WTC11 (cell line): ENCODE measurements at regions not wholly inside any gene's neighbourhood (a gene's known extent, or its start where the extent isn't known, plus 50 kb on each side); places are given as distances from the start of the nearest gene placed in this dataset.

Source experiments
- ATAC-seq: fragments of 200-7000 bp; cut with Tn5 transposase; 2 replicates; pipeline ENCODE4 v1.10.0; 2021; ENCODE audit warnings: mild to moderate bottlenecking, moderate library complexity
- CTCF ChIA-PET: fragments of 300-600 bp; sonication (Branson Sonifier 250); formaldehyde crosslinking; loops from one replicate; lab custom pipeline; 2021; ENCODE audit warnings: antibody characterized with exemption; lab: Charles Lee
- POLR2A ChIA-PET: fragments of 350-600 bp; sonication (Branson Sonifier 250); formaldehyde crosslinking; loops from one replicate; lab custom pipeline; 2021; ENCODE audit warnings: antibody characterized with exemption; lab: Charles Lee
- DNase-seq: peaks from one replicate; pipeline ENCODE4 v3.0.0; 2021; ENCODE audit warnings: low spot score
- H3K27ac Mint-ChIP-seq: 2 replicates; pipeline ENCODE4 v1.8.0; 2021; ENCODE audit warnings: mixed read lengths
- H3K27me3 Mint-ChIP-seq: 2 replicates; pipeline ENCODE4 v1.8.0; 2021; ENCODE audit warnings: low read depth, mild to moderate bottlenecking, moderate library complexity, mixed read lengths
- H3K36me3 Mint-ChIP-seq: 2 replicates; pipeline ENCODE4 v1.8.0; 2021; ENCODE audit warnings: mixed read lengths
- H3K4me1 Mint-ChIP-seq: 2 replicates; pipeline ENCODE4 v1.8.0; 2022; ENCODE audit warnings: mixed read lengths
- H3K4me3 Mint-ChIP-seq: 2 replicates; pipeline ENCODE4 v1.8.0; 2021; ENCODE audit warnings: mild to moderate bottlenecking, moderate library complexity, mixed read lengths
- H3K9me3 Mint-ChIP-seq: 2 replicates; pipeline ENCODE4 v1.8.0; 2021; ENCODE audit warnings: mixed read lengths
- ETV6 ChIP-seq: sonication (generic); formaldehyde crosslinking; IDR thresholded peaks from 2 replicates; pipeline ENCODE4 v1.8.1; 2022; ENCODE audit warnings: mild to moderate bottlenecking, missing genetic modification reagents
- JAZF1 ChIP-seq: fragments of 250-450 bp; sonication (Bioruptor Pico); IDR thresholded peaks from 2 replicates; pipeline ENCODE4 v1.9.0; 2021; ENCODE audit warnings: moderate library complexity, mild to moderate bottlenecking, inconsistent platforms
- NFYB ChIP-seq: sonication (generic); formaldehyde crosslinking; conservative IDR thresholded peaks from 2 replicates; pipeline ENCODE4 v1.8.0; 2022; ENCODE audit warnings: low read depth, missing genetic modification reagents
- NR1H2 ChIP-seq: sonication (generic); formaldehyde crosslinking; IDR thresholded peaks from 2 replicates; pipeline ENCODE4 v1.9.0; 2021; ENCODE audit warnings: mild to moderate bottlenecking, moderate library complexity, missing genetic modification reagents
- NR3C1 ChIP-seq: sonication (generic); formaldehyde crosslinking; conservative IDR thresholded peaks from 2 replicates; pipeline ENCODE4 v1.8.1; 2023; ENCODE audit warnings: low read depth, mild to moderate bottlenecking, missing genetic modification reagents
- PREB ChIP-seq: sonication (generic); formaldehyde crosslinking; IDR thresholded peaks from 2 replicates; pipeline ENCODE4 v1.8.1; 2022; ENCODE audit warnings: mild to moderate bottlenecking, missing genetic modification reagents, moderate library complexity, borderline replicate concordance
- ZBTB21 ChIP-seq: sonication (generic); formaldehyde crosslinking; IDR thresholded peaks from 2 replicates; pipeline ENCODE4 v1.8.1; 2023; ENCODE audit warnings: mild to moderate bottlenecking, missing genetic modification reagents, borderline replicate concordance
- ZNF219 ChIP-seq: sonication (generic); formaldehyde crosslinking; IDR thresholded peaks from 2 replicates; pipeline ENCODE4 v1.8.0; 2023; ENCODE audit warnings: missing genetic modification reagents, mild to moderate bottlenecking, borderline replicate concordance
- TF ChIP-seq, protein P1 (sequence below): sonication (generic); formaldehyde crosslinking; IDR thresholded peaks from 2 replicates; pipeline ENCODE4 v1.8.0; 2023; ENCODE audit warnings: mild to moderate bottlenecking, missing genetic modification reagents
- TF ChIP-seq, protein P2 (sequence below): sonication (generic); formaldehyde crosslinking; IDR thresholded peaks from 2 replicates; pipeline ENCODE4 v1.8.0; 2023; ENCODE audit warnings: missing genetic modification reagents
- TF ChIP-seq, protein P3 (sequence below): sonication (generic); formaldehyde crosslinking; conservative IDR thresholded peaks from 2 replicates; pipeline ENCODE4 v1.8.1; 2022; ENCODE audit warnings: mild to moderate bottlenecking, missing genetic modification reagents
- TF ChIP-seq, protein P4 (sequence below): sonication (generic); formaldehyde crosslinking; conservative IDR thresholded peaks from 2 replicates; pipeline ENCODE4 v1.8.1; 2023; ENCODE audit warnings: mild to moderate bottlenecking, low read depth, missing genetic modification reagents, moderate library complexity
- TF ChIP-seq, protein P5 (sequence below): sonication (generic); formaldehyde crosslinking; IDR thresholded peaks from 2 replicates; pipeline ENCODE4 v1.8.1; 2023; ENCODE audit warnings: mild to moderate bottlenecking, missing genetic modification reagents, moderate library complexity
- TF ChIP-seq, protein P6 (sequence below): sonication (generic); formaldehyde crosslinking; IDR thresholded peaks from 2 replicates; pipeline ENCODE4 v1.8.0; 2023; ENCODE audit warnings: missing genetic modification reagents, mild to moderate bottlenecking, borderline replicate concordance
- TF ChIP-seq, protein P7 (sequence below): sonication (generic); formaldehyde crosslinking; IDR thresholded peaks from 2 replicates; pipeline ENCODE4 v1.8.1; 2022; ENCODE audit warnings: mild to moderate bottlenecking, moderate library complexity, missing genetic modification reagents

DNA sequence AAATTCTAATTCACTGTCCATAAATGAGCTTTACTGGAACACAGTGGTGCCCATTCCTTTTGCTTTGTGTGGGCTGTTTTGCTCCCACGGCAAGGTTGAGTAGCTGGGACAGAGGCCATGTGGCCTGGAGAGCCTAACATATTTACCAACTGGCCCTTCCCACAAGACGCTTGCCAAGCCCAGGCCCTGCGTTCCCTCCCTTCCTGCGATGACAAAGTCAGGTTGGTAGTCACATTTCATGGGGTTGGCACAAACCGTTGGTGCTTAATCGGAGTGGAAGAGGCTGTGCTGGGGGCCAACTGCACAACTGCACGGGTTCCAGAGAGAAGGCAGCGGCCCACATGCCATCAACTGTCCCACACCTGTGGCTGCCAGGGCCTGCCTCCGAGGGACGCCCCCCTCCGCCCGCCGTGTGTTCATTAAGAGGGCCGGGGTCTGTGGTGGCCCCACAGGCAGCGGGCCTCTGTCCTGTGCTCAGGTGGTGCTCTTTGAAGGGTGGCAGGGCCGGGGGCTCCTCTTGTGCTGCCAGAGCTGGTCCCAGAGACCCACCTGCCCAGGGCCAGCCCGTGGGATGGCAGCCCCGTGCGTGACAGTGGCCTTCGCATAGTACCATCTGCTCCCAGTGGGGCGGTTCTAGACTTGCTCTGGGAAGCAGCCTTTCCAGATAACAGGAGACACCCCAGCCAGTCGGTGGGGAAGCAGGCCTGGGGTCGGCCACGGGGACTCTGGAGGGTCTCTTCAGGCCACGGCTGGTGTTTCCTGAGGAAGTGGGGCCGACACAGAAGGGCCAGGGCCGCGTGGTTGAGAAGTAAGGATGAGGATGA, 81.5 kb upstream of the CLDN5 start:
- POLR2A ChIA-PET: no interaction called here
- no peak for ATAC-seq
- Mint-ChIP-seq H3K27me3 (no peaks in the 10 kb centered on the region), H3K36me3 (no peaks in the 10 kb centered on the region), H3K27ac (no peak overlapping the region), H3K4me3 (no peak overlapping the region), H3K9me3 (no peaks in the 10 kb centered on the region), H3K4me1 (peaks cover 22% of the 10 kb centered on the region)
- no peak for DNase-seq
- CTCF ChIA-PET: interaction anchor here (0.8 to 1.1 kb wide), 3 partner anchors 29 to 90 kb away, joined by 3 read pairs; no protein-coding TSS in a partner anchor
- TF ChIP-seq, protein P1, sequence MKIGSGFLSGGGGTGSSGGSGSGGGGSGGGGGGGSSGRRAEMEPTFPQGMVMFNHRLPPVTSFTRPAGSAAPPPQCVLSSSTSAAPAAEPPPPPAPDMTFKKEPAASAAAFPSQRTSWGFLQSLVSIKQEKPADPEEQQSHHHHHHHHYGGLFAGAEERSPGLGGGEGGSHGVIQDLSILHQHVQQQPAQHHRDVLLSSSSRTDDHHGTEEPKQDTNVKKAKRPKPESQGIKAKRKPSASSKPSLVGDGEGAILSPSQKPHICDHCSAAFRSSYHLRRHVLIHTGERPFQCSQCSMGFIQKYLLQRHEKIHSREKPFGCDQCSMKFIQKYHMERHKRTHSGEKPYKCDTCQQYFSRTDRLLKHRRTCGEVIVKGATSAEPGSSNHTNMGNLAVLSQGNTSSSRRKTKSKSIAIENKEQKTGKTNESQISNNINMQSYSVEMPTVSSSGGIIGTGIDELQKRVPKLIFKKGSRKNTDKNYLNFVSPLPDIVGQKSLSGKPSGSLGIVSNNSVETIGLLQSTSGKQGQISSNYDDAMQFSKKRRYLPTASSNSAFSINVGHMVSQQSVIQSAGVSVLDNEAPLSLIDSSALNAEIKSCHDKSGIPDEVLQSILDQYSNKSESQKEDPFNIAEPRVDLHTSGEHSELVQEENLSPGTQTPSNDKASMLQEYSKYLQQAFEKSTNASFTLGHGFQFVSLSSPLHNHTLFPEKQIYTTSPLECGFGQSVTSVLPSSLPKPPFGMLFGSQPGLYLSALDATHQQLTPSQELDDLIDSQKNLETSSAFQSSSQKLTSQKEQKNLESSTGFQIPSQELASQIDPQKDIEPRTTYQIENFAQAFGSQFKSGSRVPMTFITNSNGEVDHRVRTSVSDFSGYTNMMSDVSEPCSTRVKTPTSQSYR (CRISPR knock-in tag): no peak
- TF ChIP-seq, protein P2, sequence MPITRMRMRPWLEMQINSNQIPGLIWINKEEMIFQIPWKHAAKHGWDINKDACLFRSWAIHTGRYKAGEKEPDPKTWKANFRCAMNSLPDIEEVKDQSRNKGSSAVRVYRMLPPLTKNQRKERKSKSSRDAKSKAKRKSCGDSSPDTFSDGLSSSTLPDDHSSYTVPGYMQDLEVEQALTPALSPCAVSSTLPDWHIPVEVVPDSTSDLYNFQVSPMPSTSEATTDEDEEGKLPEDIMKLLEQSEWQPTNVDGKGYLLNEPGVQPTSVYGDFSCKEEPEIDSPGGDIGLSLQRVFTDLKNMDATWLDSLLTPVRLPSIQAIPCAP (CRISPR knock-in tag): no peak
- TF ChIP-seq PREB (CRISPR knock-in tag) (no peak), NFYB (no peak), NR3C1 (no peak), ZBTB21 (no peak), NR1H2 (CRISPR knock-in tag) (no peak)
- TF ChIP-seq, protein P3, sequence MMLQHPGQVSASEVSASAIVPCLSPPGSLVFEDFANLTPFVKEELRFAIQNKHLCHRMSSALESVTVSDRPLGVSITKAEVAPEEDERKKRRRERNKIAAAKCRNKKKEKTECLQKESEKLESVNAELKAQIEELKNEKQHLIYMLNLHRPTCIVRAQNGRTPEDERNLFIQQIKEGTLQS (CRISPR knock-in tag): no peak
- TF ChIP-seq, protein P4, sequence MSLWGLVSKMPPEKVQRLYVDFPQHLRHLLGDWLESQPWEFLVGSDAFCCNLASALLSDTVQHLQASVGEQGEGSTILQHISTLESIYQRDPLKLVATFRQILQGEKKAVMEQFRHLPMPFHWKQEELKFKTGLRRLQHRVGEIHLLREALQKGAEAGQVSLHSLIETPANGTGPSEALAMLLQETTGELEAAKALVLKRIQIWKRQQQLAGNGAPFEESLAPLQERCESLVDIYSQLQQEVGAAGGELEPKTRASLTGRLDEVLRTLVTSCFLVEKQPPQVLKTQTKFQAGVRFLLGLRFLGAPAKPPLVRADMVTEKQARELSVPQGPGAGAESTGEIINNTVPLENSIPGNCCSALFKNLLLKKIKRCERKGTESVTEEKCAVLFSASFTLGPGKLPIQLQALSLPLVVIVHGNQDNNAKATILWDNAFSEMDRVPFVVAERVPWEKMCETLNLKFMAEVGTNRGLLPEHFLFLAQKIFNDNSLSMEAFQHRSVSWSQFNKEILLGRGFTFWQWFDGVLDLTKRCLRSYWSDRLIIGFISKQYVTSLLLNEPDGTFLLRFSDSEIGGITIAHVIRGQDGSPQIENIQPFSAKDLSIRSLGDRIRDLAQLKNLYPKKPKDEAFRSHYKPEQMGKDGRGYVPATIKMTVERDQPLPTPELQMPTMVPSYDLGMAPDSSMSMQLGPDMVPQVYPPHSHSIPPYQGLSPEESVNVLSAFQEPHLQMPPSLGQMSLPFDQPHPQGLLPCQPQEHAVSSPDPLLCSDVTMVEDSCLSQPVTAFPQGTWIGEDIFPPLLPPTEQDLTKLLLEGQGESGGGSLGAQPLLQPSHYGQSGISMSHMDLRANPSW (CRISPR knock-in tag): no peak

- ChIA-PET CTCF (interaction anchor here (0.8 to 2.5 kb wide), 10 partner anchors 9 to 124 kb away, joined by 3 to 23 read pairs (median 4); no protein-coding TSS in a partner anchor), POLR2A (no interaction called here)
- Mint-ChIP-seq H3K4me3 (no peak overlapping the region), H3K27ac (no peak overlapping the region), H3K36me3 (no peaks in the 10 kb centered on the region), H3K4me1 (peaks cover 28% of the 10 kb centered on the region), H3K9me3 (no peaks in the 10 kb centered on the region), H3K27me3 (no peaks in the 10 kb centered on the region)
- no peak for DNase-seq
- no peak for ATAC-seq
- TF ChIP-seq JAZF1 (no peak), ZBTB21 (no peak), ZNF219 (CRISPR knock-in tag) (no peak), ETV6 (no peak)
- TF ChIP-seq, protein P5, sequence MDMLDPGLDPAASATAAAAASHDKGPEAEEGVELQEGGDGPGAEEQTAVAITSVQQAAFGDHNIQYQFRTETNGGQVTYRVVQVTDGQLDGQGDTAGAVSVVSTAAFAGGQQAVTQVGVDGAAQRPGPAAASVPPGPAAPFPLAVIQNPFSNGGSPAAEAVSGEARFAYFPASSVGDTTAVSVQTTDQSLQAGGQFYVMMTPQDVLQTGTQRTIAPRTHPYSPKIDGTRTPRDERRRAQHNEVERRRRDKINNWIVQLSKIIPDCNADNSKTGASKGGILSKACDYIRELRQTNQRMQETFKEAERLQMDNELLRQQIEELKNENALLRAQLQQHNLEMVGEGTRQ (CRISPR knock-in tag): no peak
- TF ChIP-seq, protein P3 (CRISPR knock-in tag): no peak
- TF ChIP-seq, protein P6, sequence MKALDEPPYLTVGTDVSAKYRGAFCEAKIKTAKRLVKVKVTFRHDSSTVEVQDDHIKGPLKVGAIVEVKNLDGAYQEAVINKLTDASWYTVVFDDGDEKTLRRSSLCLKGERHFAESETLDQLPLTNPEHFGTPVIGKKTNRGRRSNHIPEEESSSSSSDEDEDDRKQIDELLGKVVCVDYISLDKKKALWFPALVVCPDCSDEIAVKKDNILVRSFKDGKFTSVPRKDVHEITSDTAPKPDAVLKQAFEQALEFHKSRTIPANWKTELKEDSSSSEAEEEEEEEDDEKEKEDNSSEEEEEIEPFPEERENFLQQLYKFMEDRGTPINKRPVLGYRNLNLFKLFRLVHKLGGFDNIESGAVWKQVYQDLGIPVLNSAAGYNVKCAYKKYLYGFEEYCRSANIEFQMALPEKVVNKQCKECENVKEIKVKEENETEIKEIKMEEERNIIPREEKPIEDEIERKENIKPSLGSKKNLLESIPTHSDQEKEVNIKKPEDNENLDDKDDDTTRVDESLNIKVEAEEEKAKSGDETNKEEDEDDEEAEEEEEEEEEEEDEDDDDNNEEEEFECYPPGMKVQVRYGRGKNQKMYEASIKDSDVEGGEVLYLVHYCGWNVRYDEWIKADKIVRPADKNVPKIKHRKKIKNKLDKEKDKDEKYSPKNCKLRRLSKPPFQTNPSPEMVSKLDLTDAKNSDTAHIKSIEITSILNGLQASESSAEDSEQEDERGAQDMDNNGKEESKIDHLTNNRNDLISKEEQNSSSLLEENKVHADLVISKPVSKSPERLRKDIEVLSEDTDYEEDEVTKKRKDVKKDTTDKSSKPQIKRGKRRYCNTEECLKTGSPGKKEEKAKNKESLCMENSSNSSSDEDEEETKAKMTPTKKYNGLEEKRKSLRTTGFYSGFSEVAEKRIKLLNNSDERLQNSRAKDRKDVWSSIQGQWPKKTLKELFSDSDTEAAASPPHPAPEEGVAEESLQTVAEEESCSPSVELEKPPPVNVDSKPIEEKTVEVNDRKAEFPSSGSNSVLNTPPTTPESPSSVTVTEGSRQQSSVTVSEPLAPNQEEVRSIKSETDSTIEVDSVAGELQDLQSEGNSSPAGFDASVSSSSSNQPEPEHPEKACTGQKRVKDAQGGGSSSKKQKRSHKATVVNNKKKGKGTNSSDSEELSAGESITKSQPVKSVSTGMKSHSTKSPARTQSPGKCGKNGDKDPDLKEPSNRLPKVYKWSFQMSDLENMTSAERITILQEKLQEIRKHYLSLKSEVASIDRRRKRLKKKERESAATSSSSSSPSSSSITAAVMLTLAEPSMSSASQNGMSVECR (CRISPR knock-in tag): no peak
- TF ChIP-seq, protein P7, sequence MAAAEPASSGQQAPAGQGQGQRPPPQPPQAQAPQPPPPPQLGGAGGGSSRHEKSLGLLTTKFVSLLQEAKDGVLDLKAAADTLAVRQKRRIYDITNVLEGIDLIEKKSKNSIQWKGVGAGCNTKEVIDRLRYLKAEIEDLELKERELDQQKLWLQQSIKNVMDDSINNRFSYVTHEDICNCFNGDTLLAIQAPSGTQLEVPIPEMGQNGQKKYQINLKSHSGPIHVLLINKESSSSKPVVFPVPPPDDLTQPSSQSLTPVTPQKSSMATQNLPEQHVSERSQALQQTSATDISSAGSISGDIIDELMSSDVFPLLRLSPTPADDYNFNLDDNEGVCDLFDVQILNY (CRISPR knock-in tag): no peak
Measured at GRCh38 chr22:19606332-19607191, 82.4 kb upstream of the CLDN5 start.
